NCI-H2107 treated with DMSO at 0.1 percent for 48 hours (cell line): ENCODE measurements at regions not wholly inside any gene's neighbourhood (a gene's known extent, or its start where the extent isn't known, plus 50 kb on each side); places are given as distances from the start of the nearest gene placed in this dataset.
"Not testable (repeated sequence)": the region's sequence is repeated elsewhere in the genome, so short reads cannot be mapped to it uniquely, and the experiment has no call there.

ENCODE experiments used
- DNase-seq: peaks from one replicate; lab custom pipeline; 2025; ENCODE audit not compliant: unreplicated experiment; lab: John Stamatoyannopoulos, UW

DNA sequence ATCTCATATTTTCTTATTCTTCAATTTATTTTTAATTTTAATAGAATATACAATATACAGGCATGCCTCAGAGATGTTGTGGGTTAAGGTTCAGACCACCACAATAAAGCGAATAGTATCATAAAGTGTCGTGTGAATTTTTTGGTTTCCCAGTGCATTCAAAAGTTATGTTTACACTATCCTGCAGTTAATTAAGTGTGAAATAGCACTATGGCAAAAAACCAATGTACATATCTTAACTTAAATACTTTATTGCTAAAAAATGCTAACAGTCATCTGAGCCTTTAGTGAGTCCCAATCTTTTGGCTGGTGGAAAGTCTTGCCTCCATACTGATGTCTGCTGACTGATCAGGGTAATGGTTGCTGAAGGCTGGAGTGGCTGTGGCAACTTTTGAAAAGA, 637.6 kb downstream of the TDRD15 start:
- no peak for DNase-seq

DNA sequence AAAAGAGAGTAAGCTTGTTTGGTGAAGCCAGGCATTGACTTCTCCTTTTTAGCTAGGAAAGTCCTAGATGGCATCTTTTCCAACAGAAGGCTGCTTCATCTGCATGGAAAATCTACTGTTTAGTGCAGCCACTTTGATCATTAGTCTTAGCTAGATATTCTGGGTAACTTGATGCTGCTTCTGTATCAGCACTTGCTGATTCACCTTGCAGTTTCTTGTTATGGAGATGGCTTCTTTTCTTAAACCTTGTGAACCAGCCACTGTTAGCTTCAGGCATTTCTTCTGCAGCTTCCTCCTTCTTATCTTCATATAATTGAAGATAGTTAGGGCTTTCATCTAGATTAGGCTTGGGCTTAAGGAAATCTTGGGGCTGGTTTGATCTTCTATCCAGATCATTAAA, 639.7 kb downstream of the TDRD15 start:
- no peak for DNase-seq

DNA sequence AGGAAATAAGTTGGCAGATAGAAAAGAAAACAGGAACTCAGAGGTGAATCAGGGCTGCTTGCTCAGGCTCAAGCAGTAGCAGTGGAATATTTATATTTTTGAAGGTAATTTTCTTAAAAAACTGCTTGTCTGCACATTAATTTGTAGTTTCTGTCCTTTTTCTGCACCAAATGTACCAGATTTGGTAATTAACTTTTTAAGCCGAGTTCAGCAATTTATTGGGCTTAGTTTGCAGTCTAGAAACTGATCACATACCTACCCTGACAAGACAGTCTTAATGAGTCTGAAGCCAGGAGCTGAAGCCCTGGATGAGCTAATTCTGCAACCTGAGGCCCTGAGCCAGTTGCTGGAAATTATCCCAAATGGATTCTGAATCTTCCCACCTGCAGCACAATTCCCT, 647.0 kb downstream of the TDRD15 start:
- DNase-seq, result no peak

DNA sequence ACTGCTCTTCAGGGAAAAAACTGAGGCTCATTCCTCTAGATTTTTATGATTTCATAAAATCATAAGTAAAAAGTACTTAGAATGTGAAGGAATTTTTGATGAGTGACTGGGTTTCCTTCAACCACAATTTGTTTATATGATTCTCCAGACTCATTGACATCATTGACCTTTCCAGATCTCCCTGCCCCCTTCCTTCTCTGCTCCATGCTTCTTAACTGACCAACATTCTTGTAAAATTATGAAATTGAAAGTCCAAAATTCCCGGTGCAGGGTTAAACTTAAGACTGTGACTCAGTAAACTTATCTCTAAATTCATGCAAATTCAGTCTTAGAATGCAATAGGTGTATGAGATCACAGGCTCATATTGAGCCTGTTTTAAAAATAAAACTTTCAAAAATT, 648.9 kb downstream of the TDRD15 start:
- no peak for DNase-seq

DNA sequence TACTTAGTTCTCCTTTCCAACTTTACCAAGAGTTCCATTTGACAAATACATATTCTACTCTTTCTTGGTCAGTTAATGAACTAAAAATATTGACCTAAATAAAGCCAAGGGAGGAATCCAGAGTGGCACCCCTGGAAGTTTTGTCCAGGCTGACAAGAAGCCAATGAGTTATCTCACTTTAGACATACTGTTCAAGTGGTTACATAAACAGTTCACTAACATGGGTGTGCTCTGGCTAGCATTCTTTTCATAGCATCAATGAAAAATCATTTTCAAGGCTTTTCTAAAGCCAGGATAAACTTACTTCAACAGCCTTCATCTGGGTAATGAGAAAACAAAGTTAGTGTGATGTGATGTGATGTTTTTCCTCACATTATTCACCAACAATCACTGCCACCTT, 649.4 kb downstream of the TDRD15 start:
- no peak for DNase-seq

DNA sequence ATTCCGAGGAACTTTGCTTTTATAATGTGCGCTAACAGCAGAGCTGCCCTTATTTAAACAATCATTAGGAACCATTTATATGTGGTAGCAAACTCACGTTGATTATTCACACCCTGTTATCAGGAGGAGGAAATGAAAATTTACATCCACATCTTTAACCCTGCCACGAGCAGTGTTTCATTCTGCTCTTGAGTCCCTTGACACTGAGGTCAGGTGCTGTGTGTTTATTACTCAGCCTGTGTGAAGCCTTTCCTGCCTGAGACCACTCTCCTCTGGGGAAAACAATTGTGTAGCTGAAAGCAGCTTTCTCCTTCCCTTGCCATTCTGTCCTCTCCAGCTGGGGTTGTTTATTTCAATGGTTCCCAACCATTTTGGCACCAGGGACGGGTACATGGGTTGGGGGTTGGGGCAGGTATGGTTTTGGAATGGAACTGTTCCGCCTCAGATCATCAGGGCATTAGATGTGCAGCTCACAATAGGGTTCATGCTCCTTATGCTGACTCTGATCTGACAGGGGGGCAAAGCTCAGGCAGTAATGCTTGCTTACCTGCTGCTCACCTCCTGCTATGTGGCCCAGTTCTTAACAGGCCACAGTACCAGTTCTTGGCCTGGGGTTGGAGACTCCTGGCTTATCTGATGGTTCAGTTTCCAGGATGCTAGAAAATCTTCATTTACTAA, 651.1 kb downstream of the TDRD15 start:
- no peak for DNase-seq

DNA sequence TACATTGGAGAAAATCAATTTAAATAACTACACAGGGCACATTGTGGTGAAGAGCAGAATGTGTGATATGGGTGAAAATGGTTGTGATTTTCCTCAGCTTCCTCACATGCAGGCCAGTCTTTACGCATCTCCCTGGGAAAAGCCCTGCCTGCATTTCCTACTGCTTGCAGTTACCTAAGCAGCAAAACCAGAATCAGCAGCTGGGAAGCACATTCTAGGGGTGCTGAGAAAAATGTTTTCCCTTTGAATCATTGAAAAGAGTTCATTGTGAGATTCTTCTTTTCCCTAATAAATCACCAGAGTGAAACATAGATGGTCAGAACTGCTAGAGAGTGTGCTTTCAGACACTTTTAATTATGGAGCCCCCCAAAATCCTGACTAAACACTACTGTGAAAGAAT, 656.0 kb downstream of the TDRD15 start:
- DNase-seq, result no peak

DNA sequence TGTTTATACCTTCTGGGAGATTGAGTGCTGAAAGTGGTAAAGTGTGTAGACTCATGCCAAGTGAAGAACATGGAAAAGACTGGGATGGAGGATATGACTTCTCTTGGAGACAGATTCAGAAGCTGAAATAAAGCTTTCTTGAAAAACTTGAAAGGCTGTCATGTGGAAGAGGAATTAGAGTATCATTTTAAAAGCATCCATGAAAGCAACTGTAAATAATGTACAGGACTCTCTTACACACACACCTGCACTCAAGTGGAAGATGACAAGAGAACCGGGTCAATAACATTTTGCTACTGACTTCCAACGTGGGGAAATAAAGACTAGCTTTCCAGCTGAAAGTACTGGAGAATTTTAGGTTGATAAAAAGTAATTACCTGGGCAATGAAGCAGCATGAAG, 658.2 kb downstream of the TDRD15 start:
- DNase-seq, result no peak

DNA sequence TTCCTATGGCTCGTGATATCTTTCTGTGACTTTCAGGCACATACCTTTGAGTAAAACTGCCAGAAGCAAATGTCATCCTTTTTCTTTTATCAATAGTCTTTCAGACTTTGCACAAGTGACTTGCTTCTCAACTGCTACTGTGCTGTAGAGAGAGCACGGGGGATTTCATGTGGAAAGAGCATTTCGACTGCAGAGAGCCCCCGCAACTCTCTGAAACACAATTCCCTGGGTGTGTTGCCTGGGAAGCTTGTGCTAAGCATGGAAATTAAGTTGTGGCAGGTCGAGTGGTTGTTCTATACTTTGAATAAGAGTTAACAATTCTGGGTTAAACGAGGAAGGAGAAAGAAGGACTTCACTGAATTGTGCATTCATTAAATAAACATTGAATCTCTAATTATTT, 659.1 kb downstream of the TDRD15 start:
- no peak for DNase-seq

DNA sequence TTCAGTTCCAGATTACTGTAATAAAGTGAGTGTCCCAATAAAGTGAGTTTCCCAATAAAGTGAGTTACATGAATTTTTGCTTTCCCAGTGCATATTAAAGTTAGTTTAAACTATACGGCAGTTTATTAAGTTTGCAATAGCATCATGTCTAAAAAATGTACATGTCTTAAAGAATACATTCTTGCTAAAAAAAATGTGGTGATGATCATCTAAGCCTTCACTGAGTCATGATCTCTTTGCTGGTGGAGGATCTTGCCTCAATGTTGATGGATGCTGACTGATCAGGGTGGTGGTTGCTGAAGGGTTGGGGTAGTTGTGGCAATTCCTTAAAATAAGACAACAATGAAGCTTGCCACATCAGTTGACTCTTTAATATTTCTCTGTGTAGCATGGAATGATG, 664.2 kb downstream of the TDRD15 start:
- no peak for DNase-seq

DNA sequence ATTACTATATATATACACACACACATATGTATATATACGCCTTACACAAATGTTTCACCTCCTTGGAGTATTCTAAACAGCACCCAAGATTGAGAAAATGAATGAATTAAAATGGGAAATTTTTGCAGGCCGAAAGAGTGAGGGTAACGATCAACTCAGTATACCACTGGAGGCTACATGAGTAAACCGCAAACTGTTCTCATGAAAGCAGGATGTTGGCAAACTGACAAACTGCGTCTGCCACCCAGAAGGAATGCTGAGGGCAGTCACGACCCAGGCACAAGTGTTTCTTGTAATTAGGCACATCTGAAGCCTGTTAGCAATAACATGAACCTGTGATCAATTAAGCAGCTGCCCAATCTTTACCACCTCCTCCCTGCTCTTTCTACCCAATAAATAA, 666.5 kb downstream of the TDRD15 start:
- DNase-seq, result not testable (repeated sequence)

DNA sequence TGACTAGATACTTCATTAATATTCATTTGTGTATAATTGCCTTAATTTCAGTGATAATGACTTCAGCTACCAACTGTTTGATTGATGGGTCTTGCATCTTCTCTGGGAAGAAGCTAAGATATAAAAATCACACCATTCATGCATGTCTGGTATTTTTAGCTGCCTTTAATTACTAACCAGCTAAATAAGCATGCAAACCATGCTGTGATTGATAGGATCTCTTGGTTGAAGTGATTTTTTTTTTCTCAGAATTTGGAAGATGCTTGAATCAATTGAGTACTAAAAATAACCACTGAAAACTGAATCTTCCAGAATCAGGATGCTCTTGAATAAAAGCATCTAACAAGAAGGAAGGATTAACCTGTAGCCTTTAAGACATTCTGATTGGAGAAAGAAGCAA, 668.8 kb downstream of the TDRD15 start:
- no peak for DNase-seq

DNA sequence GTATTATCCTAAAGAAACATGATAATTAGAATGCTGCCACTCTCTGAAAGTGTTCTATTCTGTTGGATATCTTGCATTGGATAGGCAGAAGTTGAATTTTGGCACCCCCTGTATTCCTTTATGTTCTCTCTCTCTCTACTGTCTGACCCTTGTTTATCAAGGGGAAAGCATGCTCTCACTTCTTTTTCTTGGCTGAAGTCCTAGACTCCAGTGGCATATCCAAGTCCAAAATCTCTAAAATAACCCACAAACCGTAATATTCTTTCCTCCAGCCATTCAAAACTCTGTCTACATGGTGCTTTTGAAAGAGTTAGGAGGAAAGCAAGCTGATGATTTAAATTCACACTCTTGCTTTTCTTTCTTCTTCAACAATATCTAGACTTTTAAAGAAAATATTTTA, 669.7 kb downstream of the TDRD15 start:
- no peak for DNase-seq

DNA sequence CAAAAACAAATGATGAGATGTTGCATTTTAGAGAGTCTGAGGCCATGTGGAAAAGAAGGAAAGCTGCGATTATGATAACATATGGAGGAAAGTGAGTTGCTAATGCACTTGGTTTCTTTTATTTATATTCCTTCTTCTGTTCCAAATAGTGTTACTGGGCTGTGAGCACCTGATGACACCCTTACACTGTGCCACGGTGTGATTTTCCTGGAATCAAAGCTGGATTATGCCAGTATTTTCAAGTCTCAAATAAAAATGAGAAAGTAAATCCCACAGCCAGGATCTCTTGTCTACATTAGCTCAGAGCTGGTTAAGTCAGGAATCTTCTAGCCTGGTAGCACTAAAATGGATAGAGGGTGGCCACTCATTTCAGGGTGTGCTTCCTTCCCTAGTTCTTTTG, 670.8 kb downstream of the TDRD15 start:
- no peak for DNase-seq

DNA sequence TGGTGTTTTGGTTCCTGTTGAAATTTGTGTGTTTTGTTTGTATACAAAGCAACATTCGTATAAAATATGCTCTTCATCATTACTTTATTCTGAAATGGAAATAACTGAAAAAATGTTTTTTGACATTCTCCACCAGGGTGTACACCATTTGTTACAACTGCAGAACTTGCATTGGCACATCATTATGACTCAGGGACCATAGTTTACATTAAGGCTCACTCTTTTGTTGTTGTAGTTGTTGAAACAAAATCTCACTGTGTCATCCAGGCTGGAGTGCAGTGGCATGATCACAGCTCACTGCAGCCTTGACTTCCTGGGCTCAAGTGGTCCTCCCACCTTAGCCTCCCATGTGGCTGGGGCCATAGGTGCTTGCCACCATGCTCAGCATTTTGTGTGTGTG, 676.6 kb downstream of the TDRD15 start:
- no peak for DNase-seq

DNA sequence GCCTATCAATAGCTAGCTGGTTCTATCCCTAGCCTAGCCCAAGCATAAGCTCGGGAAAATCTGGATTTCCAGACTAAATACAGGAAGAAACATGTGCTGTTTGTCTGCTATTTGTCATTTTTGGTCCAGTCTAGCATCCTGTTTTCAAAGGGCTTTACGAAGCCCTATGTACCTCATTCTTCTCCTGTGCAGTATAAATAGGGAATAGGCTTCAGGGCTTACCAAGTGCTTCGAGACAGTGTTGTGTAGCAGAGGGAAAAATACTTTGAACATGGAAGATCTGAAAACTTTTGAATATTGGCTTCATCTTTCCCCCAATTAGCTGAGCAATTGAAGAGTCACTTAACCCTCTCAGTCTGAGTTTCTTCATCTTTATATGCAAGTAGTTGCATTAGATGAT, 679.8 kb downstream of the TDRD15 start:
- no peak for DNase-seq

DNA sequence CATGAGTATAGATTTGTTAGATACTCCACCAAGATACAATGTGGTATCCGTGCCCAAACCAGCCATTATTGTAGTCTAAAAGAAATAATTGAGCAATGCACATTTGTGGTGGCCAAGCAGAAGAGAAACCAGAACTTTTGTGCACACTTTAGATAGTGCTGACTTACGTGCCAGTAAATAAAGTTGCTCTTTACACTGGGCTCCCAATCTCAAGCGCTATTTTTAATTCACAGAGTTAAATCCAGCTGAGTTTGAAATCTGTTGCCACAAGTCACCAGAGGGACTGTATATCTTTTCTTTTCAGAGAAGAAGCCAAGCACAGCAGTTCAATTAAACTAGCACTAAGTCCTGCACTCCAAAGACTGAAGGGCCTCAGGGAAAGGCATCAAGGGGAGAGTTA, 680.4 kb downstream of the TDRD15 start:
- no peak for DNase-seq

DNA sequence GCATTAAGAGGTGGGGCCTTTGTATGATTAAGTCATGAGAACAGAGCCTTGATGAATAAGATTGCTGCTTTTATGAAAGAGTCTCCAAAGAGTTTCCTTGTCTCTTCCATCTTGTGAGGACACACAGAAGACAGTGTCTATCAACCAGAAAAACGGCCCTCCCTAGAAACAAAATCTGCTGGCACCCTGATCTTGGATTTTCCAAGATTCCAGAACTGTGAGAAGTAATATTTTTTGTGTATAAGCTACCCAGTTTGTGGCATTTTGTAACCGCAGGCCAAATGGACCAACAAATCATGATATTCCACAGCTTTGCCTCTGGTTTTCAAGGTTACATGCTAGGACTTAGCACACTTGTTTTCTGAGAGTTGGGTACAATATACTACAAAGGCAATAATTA, 687.8 kb downstream of the TDRD15 start:
- no peak for DNase-seq

DNA sequence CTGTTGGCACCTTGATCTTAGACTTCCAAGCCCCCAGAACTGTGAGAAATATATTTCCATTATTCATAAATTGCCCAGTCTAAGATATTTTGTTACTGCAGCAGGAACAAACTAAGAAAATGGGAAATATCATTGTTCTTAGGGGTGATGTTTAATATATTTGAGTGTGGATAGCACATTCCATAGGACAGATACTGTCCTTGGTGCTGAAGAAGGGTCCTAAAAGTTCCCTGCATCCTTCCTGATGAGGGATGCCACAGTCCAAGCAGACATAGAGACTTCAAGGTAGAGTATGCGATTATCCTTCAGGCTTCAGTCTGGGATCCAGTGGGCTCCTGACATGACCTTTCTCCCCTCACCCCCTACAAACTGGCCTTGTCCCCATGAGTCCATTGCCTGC, 689.0 kb downstream of the TDRD15 start:
- no peak for DNase-seq

DNA sequence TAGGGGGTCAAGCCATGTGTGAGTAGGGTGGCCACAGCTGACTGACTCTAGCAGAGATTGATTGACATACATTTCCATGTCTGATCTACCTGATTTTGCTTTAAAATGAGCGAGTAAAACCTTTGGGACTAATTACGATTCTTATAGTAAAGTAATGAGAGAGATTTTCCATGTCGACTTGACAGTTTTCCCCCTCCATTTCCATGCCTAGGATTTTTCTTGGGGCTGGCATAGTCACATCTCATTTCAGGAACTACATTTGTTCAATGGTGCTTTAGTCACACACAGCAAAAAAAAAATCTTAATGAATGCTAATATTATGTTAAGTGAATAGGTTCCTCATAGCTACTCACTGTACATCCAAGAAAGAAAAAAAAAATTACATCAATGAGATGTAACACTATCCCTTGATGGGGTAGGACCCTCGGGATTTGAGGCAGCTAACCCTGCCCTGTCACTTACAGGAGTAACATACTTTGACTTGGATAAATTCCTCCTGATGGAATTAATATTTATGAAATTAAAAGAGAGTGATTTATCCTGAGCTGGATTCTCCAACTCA, 690.9 kb downstream of the TDRD15 start:
- no peak for DNase-seq

DNA sequence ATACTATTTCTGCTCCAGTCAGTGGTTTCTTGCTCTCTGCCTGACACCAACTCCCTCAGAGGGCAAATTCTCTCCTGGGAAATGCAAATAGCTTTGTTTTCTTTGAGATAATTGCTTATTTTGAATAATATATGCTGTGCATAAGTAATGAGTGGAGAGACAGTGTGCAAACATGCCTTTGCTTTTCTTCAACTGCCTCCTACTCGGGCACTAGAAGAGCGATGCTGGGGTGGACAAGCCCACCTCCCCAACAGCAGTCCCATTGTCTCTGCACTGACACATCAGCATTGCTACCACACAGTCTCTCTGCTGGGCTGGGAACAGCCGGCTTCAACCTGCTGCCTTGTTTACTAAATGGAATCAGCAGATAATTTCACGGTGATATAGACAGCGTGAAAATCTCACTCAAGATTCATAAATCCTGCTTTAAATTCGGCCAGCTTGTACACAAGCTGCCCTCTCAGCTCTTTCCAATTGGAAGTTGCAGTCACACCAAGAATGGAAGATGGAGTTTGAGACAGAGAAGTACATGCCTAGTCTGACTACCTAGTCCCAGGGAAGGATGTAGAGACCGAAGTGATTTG, 694.5 kb downstream of the TDRD15 start:
- no peak for DNase-seq

DNA sequence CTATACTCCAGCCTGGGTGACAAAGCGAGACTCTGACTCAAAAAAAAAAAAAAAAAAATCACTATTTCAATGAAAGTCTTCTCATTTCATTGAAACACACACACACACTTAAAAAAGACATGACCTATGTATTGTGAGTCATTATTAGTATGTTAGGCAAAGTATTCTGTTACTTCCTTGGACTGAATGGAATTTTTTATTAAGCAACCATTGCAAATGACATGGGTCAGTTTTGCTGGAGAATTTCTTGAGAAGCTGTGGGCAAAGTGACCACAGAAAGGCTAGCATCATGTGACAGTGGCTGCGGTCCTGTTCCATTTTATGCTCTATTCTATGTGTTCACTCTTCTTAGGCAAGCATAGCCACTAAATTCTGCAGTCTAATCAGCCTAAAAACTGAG, 695.7 kb downstream of the TDRD15 start:
- no peak for DNase-seq

DNA sequence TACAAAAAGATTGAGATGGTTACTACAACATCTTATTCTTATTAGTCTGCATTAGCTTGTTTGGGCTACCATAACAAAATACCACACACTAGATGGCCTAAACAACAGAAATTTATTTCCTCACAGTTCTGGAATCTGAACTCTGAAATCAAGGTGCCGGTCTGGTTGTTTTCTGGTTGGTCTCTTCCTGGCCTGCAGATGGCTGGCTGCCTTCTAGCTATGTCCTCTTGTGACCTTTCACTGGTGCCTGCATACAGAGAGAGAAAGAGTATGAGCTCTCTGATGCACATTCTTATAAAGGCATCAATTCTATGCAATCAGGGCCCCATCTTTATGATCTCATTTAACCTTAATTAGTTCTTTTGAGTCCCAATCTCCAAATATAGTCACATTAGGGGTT, 696.5 kb downstream of the TDRD15 start:
- no peak for DNase-seq
